ENCODE measurements at regions not wholly inside any gene's neighbourhood (a gene's known extent, or its start where the extent isn't known, plus 50 kb on each side); places are given as distances from the start of the nearest gene placed in this dataset.

DNA sequence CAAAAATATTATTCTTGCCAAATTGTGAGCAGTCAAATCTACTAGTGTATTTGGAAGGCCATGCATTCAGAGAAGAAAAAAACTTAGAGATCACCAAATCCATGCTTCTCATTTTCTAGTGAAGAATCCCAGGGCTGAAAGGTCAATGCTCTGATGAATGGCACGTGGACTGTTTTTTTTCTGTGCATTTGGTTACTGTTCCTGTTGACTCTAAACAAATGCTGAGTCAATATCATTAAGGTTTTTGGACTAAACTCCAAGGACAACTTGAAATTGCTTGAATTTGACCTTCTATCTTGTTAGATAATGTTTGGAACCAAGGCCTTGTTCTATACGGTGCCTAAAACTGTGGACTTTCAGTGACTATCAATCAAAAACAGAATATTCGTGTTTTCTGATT lies 142.2 kb downstream of the OSTF1 start (continued):
- TF ChIP-seq, protein P1, sequence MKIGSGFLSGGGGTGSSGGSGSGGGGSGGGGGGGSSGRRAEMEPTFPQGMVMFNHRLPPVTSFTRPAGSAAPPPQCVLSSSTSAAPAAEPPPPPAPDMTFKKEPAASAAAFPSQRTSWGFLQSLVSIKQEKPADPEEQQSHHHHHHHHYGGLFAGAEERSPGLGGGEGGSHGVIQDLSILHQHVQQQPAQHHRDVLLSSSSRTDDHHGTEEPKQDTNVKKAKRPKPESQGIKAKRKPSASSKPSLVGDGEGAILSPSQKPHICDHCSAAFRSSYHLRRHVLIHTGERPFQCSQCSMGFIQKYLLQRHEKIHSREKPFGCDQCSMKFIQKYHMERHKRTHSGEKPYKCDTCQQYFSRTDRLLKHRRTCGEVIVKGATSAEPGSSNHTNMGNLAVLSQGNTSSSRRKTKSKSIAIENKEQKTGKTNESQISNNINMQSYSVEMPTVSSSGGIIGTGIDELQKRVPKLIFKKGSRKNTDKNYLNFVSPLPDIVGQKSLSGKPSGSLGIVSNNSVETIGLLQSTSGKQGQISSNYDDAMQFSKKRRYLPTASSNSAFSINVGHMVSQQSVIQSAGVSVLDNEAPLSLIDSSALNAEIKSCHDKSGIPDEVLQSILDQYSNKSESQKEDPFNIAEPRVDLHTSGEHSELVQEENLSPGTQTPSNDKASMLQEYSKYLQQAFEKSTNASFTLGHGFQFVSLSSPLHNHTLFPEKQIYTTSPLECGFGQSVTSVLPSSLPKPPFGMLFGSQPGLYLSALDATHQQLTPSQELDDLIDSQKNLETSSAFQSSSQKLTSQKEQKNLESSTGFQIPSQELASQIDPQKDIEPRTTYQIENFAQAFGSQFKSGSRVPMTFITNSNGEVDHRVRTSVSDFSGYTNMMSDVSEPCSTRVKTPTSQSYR (CRISPR knock-in tag; IDR thresholded peaks at IDR 0.05; ENCODE audit: borderline replicate concordance) = no peak
- TF ChIP-seq RNF2 (conservative IDR thresholded peaks at IDR 0.05; ENCODE audit: low read depth) (no peak), ZFP90 (CRISPR knock-in tag; IDR thresholded peaks at IDR 0.05; ENCODE audit: borderline replicate concordance) (no peak), ZNF747 (CRISPR knock-in tag; IDR thresholded peaks at IDR 0.05; ENCODE audit: borderline replicate concordance) (no peak), NR2F1 (CRISPR knock-in tag; IDR thresholded peaks at IDR 0.05) (peak; percentile 32 to 67; a peak in 1 of 4 replicates), ZNF12 (CRISPR knock-in tag; IDR thresholded peaks at IDR 0.05) (no peak), POLR2A (IDR thresholded peaks at IDR 0.05; ENCODE audit: insufficient read depth in 1 of 2, low read depth in 2 of 2, low read length in 2 of 2) (no peak), HMGA1 (CRISPR knock-in tag; conservative IDR thresholded peaks at IDR 0.05) (no peak), ZNF432 (CRISPR knock-in tag; IDR thresholded peaks at IDR 0.05; ENCODE audit: borderline replicate concordance) (no peak), MIXL1 (CRISPR knock-in tag; IDR thresholded peaks at IDR 0.05) (peak; percentile 73), ZBTB44 (CRISPR knock-in tag; IDR thresholded peaks at IDR 0.05) (no peak), ZBTB7A (CRISPR knock-in tag; IDR thresholded peaks at IDR 0.05) (no peak), JUN (CRISPR knock-in tag; IDR thresholded peaks at IDR 0.05) (no peak), ZNF773 (CRISPR knock-in tag; IDR thresholded peaks at IDR 0.05; ENCODE audit: borderline replicate concordance) (no peak), ZNF639 (CRISPR knock-in tag; conservative IDR thresholded peaks at IDR 0.05) (no peak), SOX5 (CRISPR knock-in tag; IDR thresholded peaks at IDR 0.05; ENCODE audit: borderline replicate concordance) (peak; percentile 47; the same call in 1 of the 2 replicates)
- TF ChIP-seq, protein P2, sequence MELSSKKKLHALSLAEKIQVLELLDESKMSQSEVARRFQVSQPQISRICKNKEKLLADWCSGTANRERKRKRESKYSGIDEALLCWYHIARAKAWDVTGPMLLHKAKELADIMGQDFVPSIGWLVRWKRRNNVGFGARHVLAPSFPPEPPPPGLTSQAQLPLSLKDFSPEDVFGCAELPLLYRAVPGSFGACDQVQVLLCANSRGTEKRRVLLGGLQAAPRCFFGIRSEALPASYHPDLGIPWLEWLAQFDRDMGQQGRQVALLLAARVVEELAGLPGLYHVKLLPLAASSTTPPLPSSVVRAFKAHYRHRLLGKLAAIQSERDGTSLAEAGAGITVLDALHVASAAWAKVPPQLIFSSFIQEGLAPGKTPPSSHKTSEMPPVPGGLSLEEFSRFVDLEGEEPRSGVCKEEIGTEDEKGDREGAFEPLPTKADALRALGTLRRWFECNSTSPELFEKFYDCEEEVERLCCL (CRISPR knock-in tag; IDR thresholded peaks at IDR 0.05; ENCODE audit: borderline replicate concordance) = no peak
- TF ChIP-seq, protein P3, sequence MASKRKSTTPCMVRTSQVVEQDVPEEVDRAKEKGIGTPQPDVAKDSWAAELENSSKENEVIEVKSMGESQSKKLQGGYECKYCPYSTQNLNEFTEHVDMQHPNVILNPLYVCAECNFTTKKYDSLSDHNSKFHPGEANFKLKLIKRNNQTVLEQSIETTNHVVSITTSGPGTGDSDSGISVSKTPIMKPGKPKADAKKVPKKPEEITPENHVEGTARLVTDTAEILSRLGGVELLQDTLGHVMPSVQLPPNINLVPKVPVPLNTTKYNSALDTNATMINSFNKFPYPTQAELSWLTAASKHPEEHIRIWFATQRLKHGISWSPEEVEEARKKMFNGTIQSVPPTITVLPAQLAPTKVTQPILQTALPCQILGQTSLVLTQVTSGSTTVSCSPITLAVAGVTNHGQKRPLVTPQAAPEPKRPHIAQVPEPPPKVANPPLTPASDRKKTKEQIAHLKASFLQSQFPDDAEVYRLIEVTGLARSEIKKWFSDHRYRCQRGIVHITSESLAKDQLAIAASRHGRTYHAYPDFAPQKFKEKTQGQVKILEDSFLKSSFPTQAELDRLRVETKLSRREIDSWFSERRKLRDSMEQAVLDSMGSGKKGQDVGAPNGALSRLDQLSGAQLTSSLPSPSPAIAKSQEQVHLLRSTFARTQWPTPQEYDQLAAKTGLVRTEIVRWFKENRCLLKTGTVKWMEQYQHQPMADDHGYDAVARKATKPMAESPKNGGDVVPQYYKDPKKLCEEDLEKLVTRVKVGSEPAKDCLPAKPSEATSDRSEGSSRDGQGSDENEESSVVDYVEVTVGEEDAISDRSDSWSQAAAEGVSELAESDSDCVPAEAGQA (IDR thresholded peaks at IDR 0.05; ENCODE audit: low read depth) = no peak
- TF ChIP-seq, protein P3 (CRISPR knock-in tag; IDR thresholded peaks at IDR 0.05; ENCODE audit: borderline replicate concordance) = no peak
